Fibroblast of lung (primary cell): ENCODE measurements at regions not wholly inside any gene's neighbourhood (a gene's known extent, or its start where the extent isn't known, plus 50 kb on each side); places are given as distances from the start of the nearest gene placed in this dataset.

ENCODE experiments used
- DNase-seq, 2 donors: peaks; one replicate each; pipeline versions ENCODE4 v3.0.0 to v3.0.0-alpha.2; 2010; ENCODE audit warnings: low read depth in 2 of 2
- H2AFZ ChIP-seq: 2 replicates; pipeline ENCODE4 v1.5.1; 2012; ENCODE audit warnings: low read length, control low read depth, inconsistent platforms
- H3K27ac ChIP-seq: 2 replicates; pipeline ENCODE4 v1.5.1; 2011; ENCODE audit warnings: low read length, control low read depth; ENCODE audit not compliant: insufficient read depth
- H3K27me3 ChIP-seq: 2 replicates; pipeline ENCODE4 v1.5.1; 2011; ENCODE audit warnings: mild to moderate bottlenecking, low read length; ENCODE audit not compliant: control insufficient read depth, insufficient read depth
- H3K36me3 ChIP-seq: 2 replicates; pipeline ENCODE4 v1.5.1; 2011; ENCODE audit warnings: low read length; ENCODE audit not compliant: control insufficient read depth, insufficient read depth
- H3K4me1 ChIP-seq: 2 replicates; pipeline ENCODE4 v1.5.1; 2011; ENCODE audit warnings: low read length; ENCODE audit not compliant: control insufficient read depth, insufficient read depth; ENCODE audit errors: extremely low read depth
- H3K4me2 ChIP-seq: 2 replicates; pipeline ENCODE4 v1.5.1; 2011; ENCODE audit warnings: low read length, control low read depth; ENCODE audit not compliant: insufficient read depth; ENCODE audit errors: extremely low read depth
- H3K4me3 ChIP-seq, 4 experiments: fragments of 200-600 bp in 1 of 4; sonication (generic) in 1 of 4; replicated peaks in 1 of 4; 2 replicates each; pipeline ENCODE4 v1.5.1; 2011 to 2016; ENCODE audit warnings: low read length in 4 of 4, low read depth in 3 of 4, mild to moderate bottlenecking in 3 of 4, control low read depth in 2 of 4, inconsistent platforms in 1 of 4, mixed read lengths in 1 of 4; ENCODE audit not compliant: insufficient read depth in 1 of 4; ENCODE audit errors: control extremely low read depth in 1 of 4
- H3K79me2 ChIP-seq: 2 replicates; pipeline ENCODE4 v1.5.1; 2012; ENCODE audit warnings: mild to moderate bottlenecking, low read length, inconsistent platforms; ENCODE audit not compliant: control insufficient read depth, insufficient read depth
- H3K9ac ChIP-seq: 2 replicates; pipeline ENCODE4 v1.5.1; 2011; ENCODE audit warnings: mild to moderate bottlenecking, low read length, control low read depth; ENCODE audit not compliant: insufficient read depth
- H3K9me3 ChIP-seq: 2 replicates; pipeline ENCODE4 v1.5.1; 2012; ENCODE audit warnings: low read depth, low read length; ENCODE audit not compliant: control insufficient read depth, insufficient read depth
- H4K20me1 ChIP-seq: 2 replicates; pipeline ENCODE4 v1.5.1; 2011; ENCODE audit warnings: low read length; ENCODE audit not compliant: control insufficient read depth, insufficient read depth; ENCODE audit errors: extremely low read depth
- EZH2 ChIP-seq: IDR thresholded peaks from 2 replicates; pipeline ENCODE4 v1.5.1; 2012; ENCODE audit warnings: low read length, control low read depth, mild to moderate bottlenecking; ENCODE audit errors: missing control alignments
- TF ChIP-seq, protein P1 (sequence below), 2 donors: IDR thresholded peaks in 1 of 2; conservative IDR thresholded peaks in 1 of 2; 1 replicate in 1 of 2; 2 replicates in 1 of 2; pipeline ENCODE4 v1.5.1; 2011 to 2012; ENCODE audit warnings: low read length in 2 of 2, control low read depth in 1 of 2, inconsistent platforms in 1 of 2, low read depth in 1 of 2, mild to moderate bottlenecking in 1 of 2

DNA sequence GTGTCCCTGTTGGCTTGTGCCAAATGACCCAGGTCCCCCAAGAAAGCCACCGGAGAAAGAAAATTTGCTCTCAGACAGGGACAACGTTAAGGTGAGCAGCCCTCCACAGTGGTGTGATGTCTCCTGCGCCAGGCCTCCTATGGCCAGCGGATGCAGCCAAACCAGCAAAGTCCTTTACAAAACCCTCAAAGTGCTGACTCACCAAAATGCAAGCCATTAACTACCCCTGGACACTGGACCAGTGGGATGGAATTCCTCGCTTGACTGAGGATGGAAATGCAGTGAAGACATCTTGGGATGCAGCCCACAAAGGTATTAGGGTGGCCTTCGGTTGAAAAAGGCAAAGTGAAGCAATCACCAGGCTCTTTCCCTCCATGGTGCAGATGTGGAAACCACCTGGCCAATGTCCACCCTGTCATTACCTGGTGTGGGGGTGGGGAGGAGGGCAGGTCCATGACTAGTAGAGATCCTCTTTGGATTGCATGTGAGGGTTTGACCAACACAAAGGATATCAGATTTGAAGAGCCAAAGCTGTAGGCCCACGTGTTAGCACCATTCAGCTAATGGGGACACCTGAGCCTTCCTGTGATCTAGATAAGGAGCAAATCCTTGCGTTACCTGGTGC lies 127.4 kb upstream of the SLC6A11 start:
- no peak overlapping the region for H3K9ac ChIP-seq
- no peak overlapping the region for H2AFZ ChIP-seq
- H3K27ac ChIP-seq, result no peak overlapping the region
- no peak overlapping the region for H3K4me3 ChIP-seq
- H3K27me3 ChIP-seq, result no peaks in the 10 kb centered on the region
- no peaks in the 10 kb centered on the region for H3K4me1 ChIP-seq
- no peak for TF ChIP-seq EZH2
- TF ChIP-seq, protein P1, sequence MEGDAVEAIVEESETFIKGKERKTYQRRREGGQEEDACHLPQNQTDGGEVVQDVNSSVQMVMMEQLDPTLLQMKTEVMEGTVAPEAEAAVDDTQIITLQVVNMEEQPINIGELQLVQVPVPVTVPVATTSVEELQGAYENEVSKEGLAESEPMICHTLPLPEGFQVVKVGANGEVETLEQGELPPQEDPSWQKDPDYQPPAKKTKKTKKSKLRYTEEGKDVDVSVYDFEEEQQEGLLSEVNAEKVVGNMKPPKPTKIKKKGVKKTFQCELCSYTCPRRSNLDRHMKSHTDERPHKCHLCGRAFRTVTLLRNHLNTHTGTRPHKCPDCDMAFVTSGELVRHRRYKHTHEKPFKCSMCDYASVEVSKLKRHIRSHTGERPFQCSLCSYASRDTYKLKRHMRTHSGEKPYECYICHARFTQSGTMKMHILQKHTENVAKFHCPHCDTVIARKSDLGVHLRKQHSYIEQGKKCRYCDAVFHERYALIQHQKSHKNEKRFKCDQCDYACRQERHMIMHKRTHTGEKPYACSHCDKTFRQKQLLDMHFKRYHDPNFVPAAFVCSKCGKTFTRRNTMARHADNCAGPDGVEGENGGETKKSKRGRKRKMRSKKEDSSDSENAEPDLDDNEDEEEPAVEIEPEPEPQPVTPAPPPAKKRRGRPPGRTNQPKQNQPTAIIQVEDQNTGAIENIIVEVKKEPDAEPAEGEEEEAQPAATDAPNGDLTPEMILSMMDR (conservative IDR thresholded peaks at IDR 0.05 in 1 of 2, IDR thresholded peaks at IDR 0.05 in 1 of 2; ENCODE audit: low read depth in 1 of 2, low read length in 2 of 2), result no peak
- H3K36me3 ChIP-seq, result no peaks in the 10 kb centered on the region
- no peaks in the 10 kb centered on the region for H4K20me1 ChIP-seq
- H3K9me3 ChIP-seq, result no peaks in the 10 kb centered on the region
- no peak for DNase-seq
- no peaks in the 10 kb centered on the region for H3K79me2 ChIP-seq
- H3K4me2 ChIP-seq, result no peak overlapping the region

DNA sequence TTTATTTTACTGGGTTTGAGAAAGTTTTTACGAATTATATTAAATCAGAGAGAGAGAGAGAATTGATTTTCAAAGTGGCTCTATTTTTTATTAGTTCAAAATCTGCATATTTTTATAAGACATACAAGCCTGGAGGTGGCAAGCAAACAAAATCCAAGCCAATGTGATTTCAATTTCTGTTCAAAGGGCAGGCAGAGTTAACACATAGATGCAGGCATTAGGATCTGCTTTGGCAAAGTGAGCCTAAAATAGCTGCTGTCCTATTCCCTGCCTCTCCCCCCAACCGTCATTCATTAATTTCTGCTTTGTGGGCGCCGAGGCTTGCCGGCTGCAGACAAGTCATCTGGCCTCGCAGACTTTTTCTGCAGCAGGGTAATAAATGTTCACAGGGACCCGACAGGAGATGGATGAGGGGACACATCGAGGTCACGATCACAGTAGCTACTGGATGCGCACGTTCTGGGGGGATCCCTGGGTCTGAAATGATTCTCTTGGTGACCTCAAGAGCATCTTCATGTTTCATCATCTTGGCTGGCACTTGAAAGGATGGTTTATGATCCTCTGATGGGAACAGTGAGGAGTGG lies 123.9 kb upstream of the SLC6A11 start:
- Histone ChIP-seq H3K27ac (no peak overlapping the region), H3K4me3 (no peak overlapping the region), H3K36me3 (no peaks in the 10 kb centered on the region), H3K9ac (no peak overlapping the region), H3K4me2 (no peak overlapping the region), H3K9me3 (no peaks in the 10 kb centered on the region), H3K4me1 (no peaks in the 10 kb centered on the region), H3K79me2 (no peaks in the 10 kb centered on the region), H3K27me3 (no peaks in the 10 kb centered on the region), H2AFZ (no peak overlapping the region), H4K20me1 (no peaks in the 10 kb centered on the region)
- no peak for TF ChIP-seq EZH2
- TF ChIP-seq, protein P1 (conservative IDR thresholded peaks at IDR 0.05 in 1 of 2, IDR thresholded peaks at IDR 0.05 in 1 of 2; ENCODE audit: low read depth in 1 of 2, low read length in 2 of 2), result no peak
- no peak for DNase-seq

DNA sequence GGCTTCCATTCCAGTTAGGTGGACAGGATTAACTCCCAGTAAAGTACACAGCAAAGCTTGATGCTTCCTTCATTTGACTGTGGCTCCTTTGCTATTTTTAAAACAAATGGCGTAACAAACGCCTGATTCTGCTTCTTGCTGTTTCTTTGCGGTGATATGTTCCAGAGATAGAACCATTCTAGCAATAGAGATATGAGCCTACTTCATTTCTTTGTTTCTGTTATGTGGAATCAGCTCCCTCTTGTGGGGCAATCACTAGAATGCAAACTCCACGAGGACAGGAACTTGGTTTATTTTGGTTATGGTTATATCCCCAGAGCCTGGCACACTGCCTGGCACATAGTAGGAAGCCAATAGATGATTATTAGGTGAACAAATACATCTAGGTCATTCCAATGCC lies 122.6 kb upstream of the SLC6A11 start:
- H2AFZ ChIP-seq, result no peak overlapping the region
- H3K27me3 ChIP-seq, result no peaks in the 10 kb centered on the region

More for the DNA sequence above, 122.6 kb upstream of the SLC6A11 start:
- H3K9me3 ChIP-seq, result no peaks in the 10 kb centered on the region
- H3K27ac ChIP-seq, result no peak overlapping the region
- H3K9ac ChIP-seq, result no peak overlapping the region
- no peak overlapping the region for H3K4me2 ChIP-seq
- no peaks in the 10 kb centered on the region for H3K36me3 ChIP-seq
- no peaks in the 10 kb centered on the region for H3K79me2 ChIP-seq
- peak in 1 of 2 donors; percentile 4 for DNase-seq
- no peaks in the 10 kb centered on the region for H3K4me1 ChIP-seq
- H4K20me1 ChIP-seq, result no peaks in the 10 kb centered on the region
- H3K4me3 ChIP-seq, result no peak overlapping the region
- TF ChIP-seq, protein P1 (conservative IDR thresholded peaks at IDR 0.05 in 1 of 2, IDR thresholded peaks at IDR 0.05 in 1 of 2; ENCODE audit: low read depth in 1 of 2, low read length in 2 of 2), result no peak
- TF ChIP-seq EZH2, result no peak
